ENCODE measurements at regions not wholly inside any gene's neighbourhood (a gene's known extent, or its start where the extent isn't known, plus 50 kb on each side); places are given as distances from the start of the nearest gene placed in this dataset.

- Histone ChIP-seq H4K20me1 (replicated peaks; ENCODE audit: control insufficient read depth, insufficient read depth, low read length) (no peaks in the 10 kb centered on the region), H3K27me3 (ENCODE audit: control insufficient read depth in 2 of 2, insufficient read depth in 2 of 2, low read length in 2 of 2) (no peaks in the 10 kb centered on the region; a peak in 1 of 5 replicates), H3K4me2 (ENCODE audit: insufficient read depth, low read length) (no peak overlapping the region), H3K4me3 (no peak overlapping the region), H3K36me3 (ENCODE audit: control insufficient read depth, insufficient read depth, low read length) (no peaks in the 10 kb centered on the region), H3K9me3 (replicated peaks; ENCODE audit: control insufficient read depth, insufficient read depth, low read depth, low read length) (no peaks in the 10 kb centered on the region), H2AFZ (ENCODE audit: low read depth, low read length) (no peak overlapping the region), H3K9me1 (ENCODE audit: control insufficient read depth, insufficient read depth, low read length) (no peaks in the 10 kb centered on the region), H3K79me2 (ENCODE audit: control insufficient read depth, insufficient read depth, low read length) (no peaks in the 10 kb centered on the region), H3K27ac (ENCODE audit: extremely low read depth, low read depth, low read length) (no peak overlapping the region), H3K4me1 (replicated peaks in 1 of 2; ENCODE audit: control insufficient read depth in 2 of 2, insufficient read depth in 2 of 2, low read length in 2 of 2) (no peaks in the 10 kb centered on the region), H3K9ac (ENCODE audit: insufficient read depth in 1 of 2, low read depth in 2 of 2, low read length in 2 of 2) (no peak overlapping the region)
- ATAC-seq (no peak), FAIRE-seq (no peak), DNase-seq (ENCODE audit: extremely low read depth in 1 of 4, low spot score in 3 of 4) (no peak)
- intact Hi-C loops (cut with micrococcal nuclease), result no loop called here
- no TSS peak for BruUV-seq (replicated peaks)
- POLR2A ChIA-PET, result no interaction called here
- in situ Hi-C loops (cut with MboI), result no loop called here
- CTCF ChIA-PET (ENCODE audit: low intra/inter-chr PET ratio), result no interaction called here
- WGBS (ENCODE audit: insufficient coverage, low coverage, missing lambda C conversion rate), result 0% methylated on average over 1 of the region's 1 CpG
- TF ChIP-seq ZNF592 (IDR thresholded peaks at IDR 0.05) (no peak), ZNF311 (CRISPR knock-in tag; IDR thresholded peaks at IDR 0.05) (no peak), ZMIZ1 (IDR thresholded peaks at IDR 0.05; ENCODE audit: low read depth in 2 of 2, low read length in 2 of 2) (no peak), MAFG (tag; conservative IDR thresholded peaks at IDR 0.05) (peak; percentile 9; the same call in 1 of the 2 replicates), MEIS2 (IDR thresholded peaks at IDR 0.05; ENCODE audit: partially characterized antibody) (peak; percentile 86), PKNOX1 (IDR thresholded peaks at IDR 0.05) (peak; percentile 73), ZNF436 (CRISPR knock-in tag; IDR thresholded peaks at IDR 0.05) (no peak), HIVEP1 (CRISPR knock-in tag; IDR thresholded peaks at IDR 0.05) (no peak), ZFP36 (IDR thresholded peaks at IDR 0.05; ENCODE audit: low read depth, low read length, partially characterized antibody) (no peak), KDM1A (IDR thresholded peaks at IDR 0.05) (0 out of 4 replicates have a peak, but pooled peaks have one; percentile 12 to 14), CBX5 (IDR thresholded peaks at IDR 0.05; ENCODE audit: borderline replicate concordance, low read depth) (no peak), BMI1 (IDR thresholded peaks at IDR 0.05; ENCODE audit: low read length) (no peak), KLF16 (IDR thresholded peaks at IDR 0.05) (no peak)
- TF ChIP-seq, protein P1, sequence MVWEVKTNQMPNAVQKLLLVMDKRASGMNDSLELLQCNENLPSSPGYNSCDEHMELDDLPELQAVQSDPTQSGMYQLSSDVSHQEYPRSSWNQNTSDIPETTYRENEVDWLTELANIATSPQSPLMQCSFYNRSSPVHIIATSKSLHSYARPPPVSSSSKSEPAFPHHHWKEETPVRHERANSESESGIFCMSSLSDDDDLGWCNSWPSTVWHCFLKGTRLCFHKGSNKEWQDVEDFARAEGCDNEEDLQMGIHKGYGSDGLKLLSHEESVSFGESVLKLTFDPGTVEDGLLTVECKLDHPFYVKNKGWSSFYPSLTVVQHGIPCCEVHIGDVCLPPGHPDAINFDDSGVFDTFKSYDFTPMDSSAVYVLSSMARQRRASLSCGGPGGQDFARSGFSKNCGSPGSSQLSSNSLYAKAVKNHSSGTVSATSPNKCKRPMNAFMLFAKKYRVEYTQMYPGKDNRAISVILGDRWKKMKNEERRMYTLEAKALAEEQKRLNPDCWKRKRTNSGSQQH (CRISPR knock-in tag; IDR thresholded peaks at IDR 0.05), result no peak
Observed at GRCh38 chr4:173958445-173958844, 325.0 kb downstream of the FBXO8 start.

Data from K562 (cell line).